NB4 (cell line): ENCODE measurements at regions not wholly inside any gene's neighbourhood (a gene's known extent, or its start where the extent isn't known, plus 50 kb on each side); places are given as distances from the start of the nearest gene placed in this dataset.

ENCODE experiments used
- DNase-seq: peaks from one replicate; pipeline ENCODE4 v3.0.0; 2010; ENCODE audit warnings: low read depth
- H3K4me3 ChIP-seq: one replicate; pipeline ENCODE4 v1.5.1; 2011; ENCODE audit warnings: mild to moderate bottlenecking, low read depth, low read length, moderate library complexity
- MYC ChIP-seq: IDR thresholded peaks from 2 replicates; pipeline ENCODE4 v1.6.1; 2011; ENCODE audit warnings: low read depth, low read length
- POLR2A ChIP-seq: IDR thresholded peaks from 2 replicates; pipeline ENCODE4 v1.6.1; 2011; ENCODE audit warnings: mild to moderate bottlenecking; ENCODE audit not compliant: insufficient read length; ENCODE audit errors: extremely low read depth
- TF ChIP-seq, protein P1 (sequence below): IDR thresholded peaks from 2 replicates; pipeline ENCODE4 v1.6.1; 2011; ENCODE audit warnings: low read depth, low read length
- TF ChIP-seq, protein P2 (sequence below): IDR thresholded peaks from one replicate; pipeline ENCODE4 v1.5.1; 2012; ENCODE audit warnings: low read depth, low read length

DNA sequence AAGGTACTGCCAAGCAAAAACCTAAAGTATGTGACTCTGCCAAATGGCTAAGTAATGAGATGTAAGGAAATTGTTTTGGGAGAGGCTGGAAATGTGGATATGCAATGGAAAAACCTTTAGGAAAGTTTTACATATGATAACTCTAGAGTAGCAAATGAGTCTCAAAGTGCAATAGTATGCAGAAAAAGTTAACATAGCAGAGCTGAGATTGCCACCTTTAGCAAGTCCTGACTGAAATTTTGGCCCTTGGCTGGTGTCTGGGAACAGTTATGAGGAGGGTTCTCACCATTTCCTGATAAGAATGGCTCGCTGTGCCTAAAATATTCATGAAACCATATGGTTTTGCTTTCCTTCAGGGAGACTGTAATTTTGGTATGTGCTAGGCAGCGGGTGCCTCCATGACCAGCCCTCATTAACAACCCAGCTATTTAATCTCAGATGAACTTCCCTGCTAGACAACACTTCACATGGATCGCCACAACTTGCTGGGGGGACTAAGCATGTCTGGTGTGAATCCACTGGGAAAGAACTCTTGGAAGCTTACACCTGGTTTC, 72.3 kb upstream of the ERBB4 start:
- TF ChIP-seq MYC: no peak
- TF ChIP-seq, protein P1, sequence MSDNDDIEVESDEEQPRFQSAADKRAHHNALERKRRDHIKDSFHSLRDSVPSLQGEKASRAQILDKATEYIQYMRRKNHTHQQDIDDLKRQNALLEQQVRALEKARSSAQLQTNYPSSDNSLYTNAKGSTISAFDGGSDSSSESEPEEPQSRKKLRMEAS: no peak
- TF ChIP-seq, protein P2, sequence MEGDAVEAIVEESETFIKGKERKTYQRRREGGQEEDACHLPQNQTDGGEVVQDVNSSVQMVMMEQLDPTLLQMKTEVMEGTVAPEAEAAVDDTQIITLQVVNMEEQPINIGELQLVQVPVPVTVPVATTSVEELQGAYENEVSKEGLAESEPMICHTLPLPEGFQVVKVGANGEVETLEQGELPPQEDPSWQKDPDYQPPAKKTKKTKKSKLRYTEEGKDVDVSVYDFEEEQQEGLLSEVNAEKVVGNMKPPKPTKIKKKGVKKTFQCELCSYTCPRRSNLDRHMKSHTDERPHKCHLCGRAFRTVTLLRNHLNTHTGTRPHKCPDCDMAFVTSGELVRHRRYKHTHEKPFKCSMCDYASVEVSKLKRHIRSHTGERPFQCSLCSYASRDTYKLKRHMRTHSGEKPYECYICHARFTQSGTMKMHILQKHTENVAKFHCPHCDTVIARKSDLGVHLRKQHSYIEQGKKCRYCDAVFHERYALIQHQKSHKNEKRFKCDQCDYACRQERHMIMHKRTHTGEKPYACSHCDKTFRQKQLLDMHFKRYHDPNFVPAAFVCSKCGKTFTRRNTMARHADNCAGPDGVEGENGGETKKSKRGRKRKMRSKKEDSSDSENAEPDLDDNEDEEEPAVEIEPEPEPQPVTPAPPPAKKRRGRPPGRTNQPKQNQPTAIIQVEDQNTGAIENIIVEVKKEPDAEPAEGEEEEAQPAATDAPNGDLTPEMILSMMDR: no peak
- TF ChIP-seq POLR2A: no peak

DNA sequence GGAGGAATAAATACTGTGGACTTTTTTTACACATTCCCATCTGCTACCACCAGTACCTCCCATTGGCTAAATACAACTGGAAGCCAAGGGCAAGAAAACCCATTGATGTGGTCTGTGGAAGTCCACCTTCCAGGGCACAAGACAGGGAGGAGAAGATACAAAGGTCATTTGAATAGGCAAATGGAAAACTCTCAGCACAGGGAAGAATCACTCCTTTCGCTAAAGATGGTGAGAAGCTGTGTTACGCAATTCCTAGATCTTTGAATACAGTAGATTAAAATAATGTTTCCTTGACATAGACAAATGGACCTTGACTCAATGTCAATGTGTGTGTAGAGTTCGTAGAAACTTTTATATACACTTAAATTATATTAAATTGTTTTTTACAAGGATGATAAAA, 70.9 kb upstream of the ERBB4 start:
- no peak for DNase-seq
- H3K4me3 ChIP-seq: no peak overlapping the region
- TF ChIP-seq MYC (no peak), POLR2A (no peak)
- TF ChIP-seq, protein P1: no peak
- TF ChIP-seq, protein P2: no peak

More for the DNA sequence above, 72.3 kb upstream of the ERBB4 start:
- no peak overlapping the region for H3K4me3 ChIP-seq
- no peak for DNase-seq

DNA sequence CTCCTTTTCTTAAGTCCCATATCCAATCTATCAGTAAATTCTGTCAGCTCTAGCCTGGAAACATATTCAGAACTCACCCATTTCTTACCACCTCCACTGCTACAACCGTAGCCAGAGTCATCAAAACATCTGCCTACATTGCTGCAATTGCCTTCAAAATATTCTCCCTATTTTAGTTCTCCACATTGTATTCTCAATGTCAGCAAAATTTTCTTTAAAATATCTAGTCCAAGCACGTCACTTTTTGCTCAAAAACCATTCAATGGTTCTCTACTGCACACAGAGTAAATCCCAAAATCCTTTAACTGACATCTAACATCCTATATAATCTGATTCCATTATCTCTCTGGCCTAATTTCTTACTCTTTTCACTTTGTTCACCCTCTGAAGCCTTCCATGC, 68.5 kb upstream of the ERBB4 start:
- no peak for DNase-seq
- H3K4me3 ChIP-seq: no peak overlapping the region
- TF ChIP-seq, protein P1: no peak
- TF ChIP-seq, protein P2: no peak
- TF ChIP-seq MYC (no peak), POLR2A (no peak)

DNA sequence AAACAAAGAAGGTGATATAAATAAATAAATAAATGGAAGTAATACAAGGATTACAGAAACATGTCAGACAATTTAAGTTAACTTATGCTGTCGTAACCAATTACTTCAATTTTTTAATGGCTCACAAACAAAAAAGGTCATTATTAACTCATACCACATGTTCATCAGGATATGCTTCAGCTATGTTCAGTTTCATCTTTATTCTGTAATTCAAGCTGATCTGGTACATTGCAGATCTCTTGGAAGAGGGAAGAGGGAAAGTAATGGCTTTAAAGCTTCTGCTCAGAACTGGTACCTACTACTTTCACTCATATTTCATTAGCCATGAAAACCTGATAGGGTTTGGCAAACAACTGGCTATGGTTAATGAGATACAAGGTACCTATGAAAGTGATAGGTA, 67.6 kb upstream of the ERBB4 start:
- H3K4me3 ChIP-seq: no peak overlapping the region
- no peak for DNase-seq
- TF ChIP-seq, protein P2: no peak
- TF ChIP-seq POLR2A: no peak
- TF ChIP-seq, protein P1: no peak
- no peak for TF ChIP-seq MYC

DNA sequence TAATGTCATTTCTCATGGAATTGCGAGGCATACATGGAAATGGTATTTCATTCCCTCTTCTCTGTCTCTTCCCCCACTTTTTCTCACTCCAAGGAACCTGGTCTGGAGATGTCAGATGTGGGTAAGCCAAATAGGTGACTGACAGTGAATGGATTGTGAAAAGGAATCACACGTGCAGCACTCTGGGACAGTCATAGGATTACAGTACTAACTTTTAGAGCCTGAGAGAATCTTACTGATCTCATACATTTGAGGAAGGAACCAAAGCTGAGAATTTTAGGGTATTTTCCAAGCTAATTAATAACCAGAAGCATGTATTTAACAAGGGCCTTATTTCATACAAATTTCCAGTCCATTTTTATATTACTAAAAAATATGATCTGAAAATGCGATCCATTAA, 58.1 kb upstream of the ERBB4 start:
- no peak overlapping the region for H3K4me3 ChIP-seq
- no peak for TF ChIP-seq POLR2A
- TF ChIP-seq, protein P1: no peak
- TF ChIP-seq MYC: no peak
- TF ChIP-seq, protein P2: no peak
- no peak for DNase-seq

DNA sequence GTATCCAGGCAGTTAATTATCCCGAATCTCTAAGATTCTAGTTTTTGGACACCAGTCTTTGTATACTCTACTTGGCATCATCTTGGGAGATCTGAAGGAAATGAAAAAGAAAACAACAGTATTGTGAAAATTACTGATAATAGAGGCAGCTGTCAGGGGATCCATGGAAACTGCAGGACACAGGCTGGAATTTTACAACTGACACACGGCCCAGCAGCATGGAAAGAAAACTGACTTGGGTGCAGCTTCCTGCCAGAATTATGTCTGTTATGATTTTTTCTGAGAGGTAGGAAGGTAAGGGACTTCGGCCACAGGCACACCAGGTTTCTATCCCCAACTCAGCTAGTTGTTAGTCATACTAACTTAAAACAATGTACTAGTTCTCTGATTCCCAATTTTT, 57.7 kb upstream of the ERBB4 start:
- TF ChIP-seq, protein P2: no peak
- no peak for TF ChIP-seq POLR2A
- no peak for TF ChIP-seq MYC
- TF ChIP-seq, protein P1: no peak
- DNase-seq: no peak
- H3K4me3 ChIP-seq: no peak overlapping the region
